NCI-H2081 treated with DMSO at 0.1 percent for 48 hours (cell line): ENCODE measurements at regions not wholly inside any gene's neighbourhood (a gene's known extent, or its start where the extent isn't known, plus 50 kb on each side); places are given as distances from the start of the nearest gene placed in this dataset.

Experiments
- DNase-seq: peaks from one replicate; lab custom pipeline; 2025; lab: John Stamatoyannopoulos, UW

GRCh38 chr13:72342364-72342763 is 385.1 kb downstream of the MZT1 start:
- no peak for DNase-seq

GRCh38 chr13:72341904-72342303 is 385.5 kb downstream of the MZT1 start:
- DNase-seq: no peak

GRCh38 chr13:72317346-72318109 is 409.9 kb downstream of the MZT1 start:
- no peak for DNase-seq

- DNase-seq: peak; percentile 53
Measured at GRCh38 chr13:72316716-72317115, 410.7 kb downstream of the MZT1 start.

- DNase-seq: no peak
Measured at GRCh38 chr13:72315312-72315711, 412.1 kb downstream of the MZT1 start.

GRCh38 chr13:72314210-72314609 is 413.2 kb downstream of the MZT1 start:
- DNase-seq: no peak

GRCh38 chr13:72313546-72313945 is 413.9 kb downstream of the MZT1 start:
- no peak for DNase-seq

- no peak for DNase-seq
Measured at GRCh38 chr13:72303941-72304746, 423.3 kb downstream of the MZT1 start.

- DNase-seq: no peak
Measured at GRCh38 chr13:72296246-72296645, 429.2 kb upstream of the DACH1 start.

GRCh38 chr13:72295153-72295552 is 428.1 kb upstream of the DACH1 start:
- DNase-seq: no peak

- DNase-seq: no peak
Measured at GRCh38 chr13:72293206-72293605, 426.2 kb upstream of the DACH1 start.

- no peak for DNase-seq
Measured at GRCh38 chr13:72290962-72291681, 424.1 kb upstream of the DACH1 start.

- DNase-seq: no peak
Measured at GRCh38 chr13:72286421-72286820, 419.4 kb upstream of the DACH1 start.

GRCh38 chr13:72284791-72285190 is 417.8 kb upstream of the DACH1 start:
- DNase-seq: no peak

- DNase-seq: no peak
Measured at GRCh38 chr13:72261732-72262131, 394.7 kb upstream of the DACH1 start.

GRCh38 chr13:72259528-72259927 is 392.5 kb upstream of the DACH1 start:
- DNase-seq: no peak

- DNase-seq: no peak
Measured at GRCh38 chr13:72258340-72258981, 391.5 kb upstream of the DACH1 start.

GRCh38 chr13:72255908-72256307 is 388.9 kb upstream of the DACH1 start:
- peak; percentile 12 for DNase-seq

- DNase-seq: no peak
Measured at GRCh38 chr13:72253754-72254153, 386.8 kb upstream of the DACH1 start.

GRCh38 chr13:72246396-72246795 is 379.4 kb upstream of the DACH1 start:
- DNase-seq: no peak

- no peak for DNase-seq
Measured at GRCh38 chr13:72244788-72245187, 377.8 kb upstream of the DACH1 start.

GRCh38 chr13:72230131-72230530 is 363.1 kb upstream of the DACH1 start:
- DNase-seq: no peak
